MM.1S (cell line): ENCODE measurements at regions not wholly inside any gene's neighbourhood (a gene's known extent, or its start where the extent isn't known, plus 50 kb on each side); places are given as distances from the start of the nearest gene placed in this dataset.

ENCODE experiments used
- DNase-seq: peaks from one replicate; pipeline ENCODE4 v3.0.0-alpha.2; 2015
- H2AFZ ChIP-seq: fragments of 300-600 bp; sonication (generic); 2 replicates; pipeline ENCODE4 v1.6.0; 2016; ENCODE audit warnings: antibody characterized with exemption, low read length
- H3F3A ChIP-seq: fragments of 300-600 bp; sonication (generic); 2 replicates; pipeline ENCODE4 v1.6.1; 2016; ENCODE audit warnings: mild to moderate bottlenecking, antibody characterized with exemption, low read length, moderate library complexity, mixed read lengths; ENCODE audit not compliant: insufficient read depth
- H3K27ac ChIP-seq: fragments of 300-600 bp; sonication (generic); 2 replicates; pipeline ENCODE4 v1.5.1; 2016; ENCODE audit warnings: mild to moderate bottlenecking, low read length
- H3K27me3 ChIP-seq: fragments of 300-600 bp; sonication (generic); replicated peaks from 2 replicates; pipeline ENCODE4 v1.6.0; 2016; ENCODE audit warnings: low read length; ENCODE audit not compliant: insufficient read depth
- H3K36me3 ChIP-seq: fragments of 300-600 bp; sonication (generic); replicated peaks from 2 replicates; pipeline ENCODE4 v1.6.1; 2016; ENCODE audit warnings: mild to moderate bottlenecking, low read length, mixed read lengths; ENCODE audit not compliant: insufficient read depth
- H3K4me1 ChIP-seq: fragments of 300-600 bp; sonication (generic); 2 replicates; pipeline ENCODE4 v1.6.1; 2016; ENCODE audit warnings: low read length, mixed read lengths
- H3K4me2 ChIP-seq: fragments of 300-600 bp; sonication (generic); 2 replicates; pipeline ENCODE4 v1.6.0; 2016; ENCODE audit warnings: low read depth, low read length
- H3K4me3 ChIP-seq: fragments of 300-600 bp; sonication (generic); 2 replicates; pipeline ENCODE4 v1.5.1; 2016; ENCODE audit warnings: low read length, mixed read lengths
- H3K79me2 ChIP-seq: fragments of 300-600 bp; sonication (generic); 2 replicates; pipeline ENCODE4 v1.6.1; 2016; ENCODE audit warnings: mixed run types, low read length, mixed read lengths
- H3K9ac ChIP-seq: fragments of 300-600 bp; sonication (generic); 2 replicates; pipeline ENCODE4 v1.6.1; 2016; ENCODE audit warnings: low read length, mixed read lengths
- H3K9me2 ChIP-seq: fragments of 300-600 bp; sonication (generic); replicated peaks from 2 replicates; pipeline ENCODE4 v1.6.1; 2016; ENCODE audit warnings: mild to moderate bottlenecking, low read length, mixed read lengths; ENCODE audit not compliant: insufficient read depth
- H3K9me3 ChIP-seq: fragments of 300-600 bp; sonication (generic); replicated peaks from 2 replicates; pipeline ENCODE4 v1.6.1; 2016; ENCODE audit warnings: mild to moderate bottlenecking, low read length, mixed read lengths; ENCODE audit not compliant: insufficient read depth
- H4K20me1 ChIP-seq: fragments of 300-600 bp; sonication (generic); 2 replicates; pipeline ENCODE4 v1.6.1; 2016; ENCODE audit warnings: mild to moderate bottlenecking, low read length, moderate library complexity, mixed read lengths; ENCODE audit not compliant: insufficient read depth
- CTCF ChIP-seq: fragments of 300-600 bp; sonication (generic); IDR thresholded peaks from 2 replicates; pipeline ENCODE4 v1.5.1; 2016; ENCODE audit warnings: antibody characterized with exemption, low read length, mixed read lengths
- EZH2 ChIP-seq: fragments of 300-600 bp; sonication (generic); optimal IDR thresholded peaks from 2 replicates; pipeline ENCODE3; 2017; ENCODE audit warnings: low read depth, mild to moderate bottlenecking, antibody characterized with exemption, low read length, mixed read lengths
- EZH2phosphoT487 ChIP-seq: fragments of 300-600 bp; sonication (generic); IDR thresholded peaks from 2 replicates; pipeline ENCODE4 v1.6.1; 2018; ENCODE audit warnings: antibody characterized with exemption, low read length

GRCh38 chr12:14200598-14200997 lies 164.9 kb upstream of the ATF7IP start:
- Histone ChIP-seq H3K4me1 (no peaks in the 10 kb centered on the region), H3K9me3 (no peaks in the 10 kb centered on the region), H3K79me2 (no peaks in the 10 kb centered on the region), H3K9ac (no peak overlapping the region), H3K36me3 (no peaks in the 10 kb centered on the region), H3F3A (no peaks in the 10 kb centered on the region), H3K4me3 (no peak overlapping the region), H3K9me2 (no peaks in the 10 kb centered on the region), H4K20me1 (no peaks in the 10 kb centered on the region), H3K27ac (no peak overlapping the region), H3K4me2 (no peak overlapping the region), H3K27me3 (no peaks in the 10 kb centered on the region), H2AFZ (no peak overlapping the region)
- TF ChIP-seq CTCF (no peak), EZH2 (no peak), EZH2phosphoT487 (no peak)
- DNase-seq, result no peak

GRCh38 chr12:14201291-14201690 lies 164.2 kb upstream of the ATF7IP start:
- no peak for DNase-seq
- H3K36me3 ChIP-seq, result no peaks in the 10 kb centered on the region
- TF ChIP-seq EZH2 (no peak), CTCF (no peak), EZH2phosphoT487 (no peak)
- no peaks in the 10 kb centered on the region for H3F3A ChIP-seq
- no peaks in the 10 kb centered on the region for H3K27me3 ChIP-seq
- H3K4me3 ChIP-seq, result no peak overlapping the region
- no peaks in the 10 kb centered on the region for H3K79me2 ChIP-seq
- no peak overlapping the region for H3K9ac ChIP-seq
- H3K4me2 ChIP-seq, result no peak overlapping the region
- no peak overlapping the region for H3K27ac ChIP-seq
- no peaks in the 10 kb centered on the region for H3K9me3 ChIP-seq
- no peak overlapping the region for H2AFZ ChIP-seq
- no peaks in the 10 kb centered on the region for H4K20me1 ChIP-seq
- H3K9me2 ChIP-seq, result no peaks in the 10 kb centered on the region
- no peaks in the 10 kb centered on the region for H3K4me1 ChIP-seq

- no peaks in the 10 kb centered on the region for H3K9me3 ChIP-seq
- H3K9ac ChIP-seq, result no peak overlapping the region
- no peak overlapping the region for H2AFZ ChIP-seq
- no peak overlapping the region for H3K4me3 ChIP-seq
- no peaks in the 10 kb centered on the region for H3K36me3 ChIP-seq
- H3K4me1 ChIP-seq, result no peaks in the 10 kb centered on the region
- H3K27me3 ChIP-seq, result no peaks in the 10 kb centered on the region
- H3F3A ChIP-seq, result no peaks in the 10 kb centered on the region
- no peak for DNase-seq
- no peaks in the 10 kb centered on the region for H4K20me1 ChIP-seq
- TF ChIP-seq EZH2 (no peak), CTCF (no peak), EZH2phosphoT487 (no peak)
- no peak overlapping the region for H3K27ac ChIP-seq
- no peaks in the 10 kb centered on the region for H3K79me2 ChIP-seq
- no peaks in the 10 kb centered on the region for H3K9me2 ChIP-seq
- H3K4me2 ChIP-seq, result no peak overlapping the region
These were observed 157.5 kb upstream of the ATF7IP start for GRCh38 chr12:14207905-14208551.
